Neural progenitor cell (in vitro differentiated cells): ENCODE measurements at regions not wholly inside any gene's neighbourhood (a gene's known extent, or its start where the extent isn't known, plus 50 kb on each side); places are given as distances from the start of the nearest gene placed in this dataset.

Experiments
- DNase-seq: peaks from one replicate; pipeline ENCODE4 v3.0.0-alpha.2; 2016; ENCODE audit warnings: low spot score
- H2AFZ ChIP-seq: fragments of 200-600 bp; sonication (generic); replicated peaks from 2 replicates; pipeline ENCODE4 v1.6.1; 2016; ENCODE audit warnings: antibody characterized with exemption
- H3F3A ChIP-seq: fragments of 200-600 bp; sonication (generic); 2 replicates; pipeline ENCODE4 v1.6.1; 2016; ENCODE audit warnings: antibody characterized with exemption, low read depth
- H3K27ac ChIP-seq: fragments of 200-600 bp; sonication (generic); 2 replicates; pipeline ENCODE4 v1.5.1; 2016; ENCODE audit warnings: mild to moderate bottlenecking
- H3K27me3 ChIP-seq: fragments of 200-600 bp; sonication (generic); 2 replicates; pipeline ENCODE4 v1.6.1; 2016; ENCODE audit warnings: mild to moderate bottlenecking, moderate library complexity
- H3K36me3 ChIP-seq: fragments of 200-600 bp; sonication (generic); 2 replicates; pipeline ENCODE4 v1.5.1; 2016
- H3K4me1 ChIP-seq: fragments of 200-600 bp; sonication (generic); 2 replicates; pipeline ENCODE4 v1.6.1; 2016; ENCODE audit warnings: mixed run types
- H3K4me2 ChIP-seq: fragments of 200-600 bp; sonication (generic); 2 replicates; pipeline ENCODE4 v1.6.1; 2016
- H3K4me3 ChIP-seq: fragments of 200-600 bp; sonication (generic); 2 replicates; pipeline ENCODE4 v1.5.1; 2016
- H3K79me2 ChIP-seq: fragments of 200-600 bp; sonication (generic); 2 replicates; pipeline ENCODE4 v1.6.1; 2016; ENCODE audit warnings: low read depth
- H3K9ac ChIP-seq: fragments of 200-600 bp; sonication (generic); 2 replicates; pipeline ENCODE4 v1.6.1; 2016
- H3K9me3 ChIP-seq: fragments of 200-600 bp; sonication (generic); 2 replicates; pipeline ENCODE4 v1.5.1; 2016; ENCODE audit warnings: low read depth
- H4K20me1 ChIP-seq: fragments of 200-600 bp; sonication (generic); 2 replicates; pipeline ENCODE4 v1.6.1; 2016; ENCODE audit warnings: low read depth
- H3K27ac Mint-ChIP-seq: 3 replicates; pipeline ENCODE4 v1.8.0; 2021; ENCODE audit warnings: mixed read lengths
- H3K27me3 Mint-ChIP-seq: 2 replicates; pipeline ENCODE4 v1.8.0; 2022; ENCODE audit warnings: low read depth, mild to moderate bottlenecking, inconsistent platforms, moderate library complexity, mixed read lengths; ENCODE audit not compliant: insufficient read depth
- H3K36me3 Mint-ChIP-seq: 3 replicates; pipeline ENCODE4 v1.8.0; 2021; ENCODE audit warnings: mixed read lengths
- H3K4me1 Mint-ChIP-seq: 3 replicates; pipeline ENCODE4 v1.8.0; 2021; ENCODE audit warnings: mixed read lengths
- H3K4me3 Mint-ChIP-seq: 3 replicates; pipeline ENCODE4 v1.8.0; 2021; ENCODE audit warnings: mild to moderate bottlenecking, moderate library complexity, mixed read lengths
- H3K9me3 Mint-ChIP-seq: 3 replicates; pipeline ENCODE4 v1.8.0; 2020; ENCODE audit warnings: mixed read lengths
- CTCF ChIP-seq: fragments of 200-600 bp; sonication (generic); IDR thresholded peaks from 2 replicates; pipeline ENCODE4 v1.5.1; 2017; ENCODE audit warnings: antibody characterized with exemption, mild to moderate bottlenecking
- EZH2 ChIP-seq: fragments of 200-600 bp; sonication (generic); IDR thresholded peaks from 2 replicates; pipeline ENCODE4 v1.6.1; 2017; ENCODE audit warnings: antibody characterized with exemption, mild to moderate bottlenecking, moderate library complexity
- EZH2phosphoT487 ChIP-seq: fragments of 200-600 bp; sonication (generic); IDR thresholded peaks from 2 replicates; pipeline ENCODE4 v1.6.1; 2017; ENCODE audit warnings: antibody characterized with exemption

DNA sequence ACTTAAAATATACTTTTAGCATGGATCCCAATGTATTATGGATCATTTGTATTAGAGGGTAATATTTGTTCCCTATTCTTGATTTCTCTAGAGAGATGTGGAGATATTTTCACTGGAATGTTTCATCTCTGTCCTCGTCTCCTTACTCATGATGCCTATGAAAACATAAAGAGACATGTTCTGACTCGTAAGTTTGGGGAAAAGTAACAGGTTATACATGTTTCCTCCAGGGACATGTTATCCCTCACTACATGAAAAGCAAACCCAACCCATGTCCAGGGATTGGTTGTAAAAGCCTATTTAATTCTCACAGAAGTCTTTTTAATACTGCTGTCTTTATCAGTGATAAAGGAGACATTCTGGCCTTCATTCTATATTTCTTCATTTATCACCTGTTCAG lies 621.4 kb downstream of the GABRG1 start:
- H3K9ac ChIP-seq = no peak overlapping the region
- no peaks in the 10 kb centered on the region for H3K4me1 Mint-ChIP-seq
- H3K27me3 Mint-ChIP-seq = no peaks in the 10 kb centered on the region
- no peak for DNase-seq
- H3K27ac ChIP-seq = no peak overlapping the region
- no peak overlapping the region for H3K4me3 Mint-ChIP-seq
- TF ChIP-seq EZH2phosphoT487 (no peak), CTCF (no peak), EZH2 (no peak)
- no peaks in the 10 kb centered on the region for H4K20me1 ChIP-seq
- no peaks in the 10 kb centered on the region for H3K9me3 Mint-ChIP-seq
- no peak overlapping the region for H3K4me3 ChIP-seq
- H3K36me3 ChIP-seq = no peaks in the 10 kb centered on the region
- no peaks in the 10 kb centered on the region for H3K4me1 ChIP-seq
- no peaks in the 10 kb centered on the region for H3K9me3 ChIP-seq
- H2AFZ ChIP-seq = no peak overlapping the region
- H3F3A ChIP-seq = no peaks in the 10 kb centered on the region
- H3K4me2 ChIP-seq = no peak overlapping the region
- no peaks in the 10 kb centered on the region for H3K79me2 ChIP-seq
- no peaks in the 10 kb centered on the region for H3K27me3 ChIP-seq
- no peaks in the 10 kb centered on the region for H3K36me3 Mint-ChIP-seq
- H3K27ac Mint-ChIP-seq = no peak overlapping the region

- no peaks in the 10 kb centered on the region for H3K4me1 ChIP-seq
- no peaks in the 10 kb centered on the region for H3K9me3 Mint-ChIP-seq
- H3K4me1 Mint-ChIP-seq = no peaks in the 10 kb centered on the region
Measured at GRCh38 chr4:45484740-45485139, 639.1 kb downstream of the GABRG1 start.

GRCh38 chr4:45482346-45482745 lies 641.5 kb downstream of the GABRG1 start:
- no peak overlapping the region for H3K4me3 ChIP-seq
- H2AFZ ChIP-seq = no peak overlapping the region
- Mint-ChIP-seq H3K4me3 (no peak overlapping the region), H3K27ac (no peak overlapping the region), H3K27me3 (no peaks in the 10 kb centered on the region), H3K36me3 (no peaks in the 10 kb centered on the region), H3K4me1 (no peaks in the 10 kb centered on the region), H3K9me3 (no peaks in the 10 kb centered on the region)
- no peaks in the 10 kb centered on the region for H3K9me3 ChIP-seq
- H3K4me1 ChIP-seq = no peaks in the 10 kb centered on the region
- no peak overlapping the region for H3K9ac ChIP-seq
- no peaks in the 10 kb centered on the region for H3K79me2 ChIP-seq
- no peaks in the 10 kb centered on the region for H3K36me3 ChIP-seq
- H3K4me2 ChIP-seq = no peak overlapping the region
- H3K27me3 ChIP-seq = no peaks in the 10 kb centered on the region
- no peaks in the 10 kb centered on the region for H3F3A ChIP-seq
- TF ChIP-seq EZH2phosphoT487 (no peak), CTCF (no peak), EZH2 (no peak)
- no peak overlapping the region for H3K27ac ChIP-seq
- no peaks in the 10 kb centered on the region for H4K20me1 ChIP-seq
- no peak for DNase-seq

More at GRCh38 chr4:45484740-45485139, 639.1 kb downstream of the GABRG1 start:
- Mint-ChIP-seq H3K36me3 (no peaks in the 10 kb centered on the region), H3K4me3 (no peak overlapping the region), H3K27me3 (no peaks in the 10 kb centered on the region), H3K27ac (no peak overlapping the region)
- H3K79me2 ChIP-seq = no peaks in the 10 kb centered on the region
- no peak overlapping the region for H3K4me3 ChIP-seq
- H3K27ac ChIP-seq = no peak overlapping the region
- H3K27me3 ChIP-seq = no peaks in the 10 kb centered on the region
- no peaks in the 10 kb centered on the region for H4K20me1 ChIP-seq
- H3K9me3 ChIP-seq = no peaks in the 10 kb centered on the region
- TF ChIP-seq CTCF = no peak
- no peak for TF ChIP-seq EZH2phosphoT487
- TF ChIP-seq EZH2 = no peak
- no peak overlapping the region for H3K4me2 ChIP-seq
- DNase-seq = no peak
- no peak overlapping the region for H2AFZ ChIP-seq
- H3K9ac ChIP-seq = no peak overlapping the region
- no peaks in the 10 kb centered on the region for H3K36me3 ChIP-seq
- H3F3A ChIP-seq = no peaks in the 10 kb centered on the region

DNA sequence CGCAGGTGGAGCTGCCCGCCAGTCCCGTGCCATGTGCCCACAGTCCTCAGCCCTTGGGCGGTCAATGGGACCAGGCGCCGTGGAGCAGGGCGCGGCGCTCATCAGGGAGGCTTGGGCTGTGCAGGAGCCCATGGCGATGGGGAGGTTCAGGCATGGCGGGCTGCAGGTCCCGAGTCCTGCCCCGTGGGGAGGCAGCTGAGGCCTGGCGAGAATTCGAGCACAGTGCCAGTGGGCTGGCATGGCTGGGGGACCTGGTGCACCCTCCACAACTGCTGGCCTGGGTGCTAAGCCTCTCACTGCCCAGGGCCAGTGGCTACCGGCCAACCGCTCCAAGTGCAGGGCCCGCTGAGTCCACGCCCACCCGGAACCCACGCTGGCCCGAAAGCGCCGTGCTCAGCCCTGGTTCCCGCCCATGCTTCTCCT lies 646.5 kb downstream of the GABRG1 start:
- H3K27ac ChIP-seq = no peak overlapping the region

More for the DNA sequence above, 646.5 kb downstream of the GABRG1 start:
- H4K20me1 ChIP-seq = no peaks in the 10 kb centered on the region
- no peaks in the 10 kb centered on the region for H3F3A ChIP-seq
- Mint-ChIP-seq H3K9me3 (peaks cover 18% of the 10 kb centered on the region), H3K4me1 (no peaks in the 10 kb centered on the region), H3K4me3 (no peak overlapping the region), H3K27ac (no peak overlapping the region), H3K27me3 (peaks cover 2% of the 10 kb centered on the region), H3K36me3 (no peaks in the 10 kb centered on the region)
- no peaks in the 10 kb centered on the region for H3K36me3 ChIP-seq
- H2AFZ ChIP-seq = no peak overlapping the region
- H3K27me3 ChIP-seq = no peaks in the 10 kb centered on the region
- DNase-seq = no peak
- H3K9ac ChIP-seq = no peak overlapping the region
- TF ChIP-seq EZH2phosphoT487 = no peak
- TF ChIP-seq EZH2 = no peak
- no peak for TF ChIP-seq CTCF
- no peaks in the 10 kb centered on the region for H3K4me1 ChIP-seq
- H3K9me3 ChIP-seq = no peaks in the 10 kb centered on the region
- H3K4me3 ChIP-seq = no peak overlapping the region
- H3K79me2 ChIP-seq = no peaks in the 10 kb centered on the region
- H3K4me2 ChIP-seq = no peak overlapping the region
